ENCODE measurements at regions not wholly inside any gene's neighbourhood (a gene's known extent, or its start where the extent isn't known, plus 50 kb on each side); places are given as distances from the start of the nearest gene placed in this dataset.

DNA sequence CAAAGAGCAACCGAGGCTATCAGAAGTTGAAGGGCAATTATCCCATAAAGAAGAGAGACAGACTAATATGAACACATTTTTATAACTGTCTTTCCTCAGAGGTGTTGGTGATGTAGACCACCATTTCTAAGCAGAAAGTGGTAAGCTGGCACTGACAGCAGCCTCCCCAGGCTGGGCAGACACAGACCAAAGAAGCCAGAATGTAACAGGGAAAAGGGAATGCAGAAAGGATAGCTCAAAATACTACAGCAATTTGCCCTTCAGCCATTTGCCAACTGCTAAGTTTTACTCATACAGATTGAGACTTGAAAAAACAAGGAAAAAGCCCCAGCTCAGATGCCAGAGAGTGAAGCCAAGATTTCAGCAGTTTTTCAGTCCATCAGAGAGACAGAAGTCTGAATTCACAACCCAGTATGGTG is 73.5 kb upstream of the ABI3BP start:
- TF ChIP-seq, protein P1, sequence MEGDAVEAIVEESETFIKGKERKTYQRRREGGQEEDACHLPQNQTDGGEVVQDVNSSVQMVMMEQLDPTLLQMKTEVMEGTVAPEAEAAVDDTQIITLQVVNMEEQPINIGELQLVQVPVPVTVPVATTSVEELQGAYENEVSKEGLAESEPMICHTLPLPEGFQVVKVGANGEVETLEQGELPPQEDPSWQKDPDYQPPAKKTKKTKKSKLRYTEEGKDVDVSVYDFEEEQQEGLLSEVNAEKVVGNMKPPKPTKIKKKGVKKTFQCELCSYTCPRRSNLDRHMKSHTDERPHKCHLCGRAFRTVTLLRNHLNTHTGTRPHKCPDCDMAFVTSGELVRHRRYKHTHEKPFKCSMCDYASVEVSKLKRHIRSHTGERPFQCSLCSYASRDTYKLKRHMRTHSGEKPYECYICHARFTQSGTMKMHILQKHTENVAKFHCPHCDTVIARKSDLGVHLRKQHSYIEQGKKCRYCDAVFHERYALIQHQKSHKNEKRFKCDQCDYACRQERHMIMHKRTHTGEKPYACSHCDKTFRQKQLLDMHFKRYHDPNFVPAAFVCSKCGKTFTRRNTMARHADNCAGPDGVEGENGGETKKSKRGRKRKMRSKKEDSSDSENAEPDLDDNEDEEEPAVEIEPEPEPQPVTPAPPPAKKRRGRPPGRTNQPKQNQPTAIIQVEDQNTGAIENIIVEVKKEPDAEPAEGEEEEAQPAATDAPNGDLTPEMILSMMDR (conservative IDR thresholded peaks at IDR 0.05; ENCODE audit: low read length): no peak
- no peak overlapping the region for H3K4me3 ChIP-seq (ENCODE audit: low read length)
- DNase-seq (ENCODE audit: low read depth): peak; percentile 48

DNA sequence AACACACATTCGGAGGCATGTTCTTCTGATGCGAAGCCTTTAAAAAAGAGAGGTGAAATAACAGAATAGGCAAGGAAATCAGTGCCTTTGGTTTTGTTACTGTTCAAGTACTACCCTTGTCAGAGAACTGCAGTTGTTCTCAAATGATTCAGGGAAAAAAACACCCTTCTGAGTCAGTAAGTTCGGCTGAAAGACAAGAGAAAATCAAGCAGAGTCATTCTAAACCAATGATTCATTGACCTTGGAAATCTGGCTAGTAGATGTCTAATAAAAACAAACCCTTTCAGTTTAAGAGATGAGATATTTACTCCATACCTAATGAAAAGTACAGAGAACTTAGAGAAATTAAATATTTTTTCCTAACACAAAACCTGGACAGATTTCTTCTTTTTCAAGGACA is 72.7 kb upstream of the ABI3BP start:
- DNase-seq (ENCODE audit: low read depth): peak; percentile 85
- TF ChIP-seq, protein P1 (conservative IDR thresholded peaks at IDR 0.05; ENCODE audit: low read length): no peak
- H3K4me3 ChIP-seq (ENCODE audit: low read length): no peak overlapping the region; the same call in 1 of the 2 replicates

DNA sequence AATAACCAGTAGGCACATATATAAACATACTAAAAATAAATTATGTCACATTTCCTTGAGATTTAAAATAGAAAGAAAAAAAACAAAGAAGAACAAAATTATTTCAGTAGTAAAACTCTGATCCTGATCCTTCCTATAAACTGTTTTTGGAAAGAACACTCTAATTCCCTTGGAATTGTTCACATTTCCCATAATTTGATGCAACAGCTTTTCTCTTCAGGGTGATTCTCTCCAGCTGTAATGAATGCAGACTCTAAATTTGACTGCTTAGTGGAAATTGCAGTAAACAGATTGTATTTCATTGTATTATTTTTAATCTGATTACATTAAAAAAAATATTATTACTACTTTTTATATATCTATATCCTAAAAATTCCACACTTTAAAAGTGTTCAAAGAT is 70.2 kb upstream of the ABI3BP start:
- TF ChIP-seq, protein P1 (conservative IDR thresholded peaks at IDR 0.05; ENCODE audit: low read length): no peak
- no peak for DNase-seq (ENCODE audit: low read depth)
- no peak overlapping the region for H3K4me3 ChIP-seq (ENCODE audit: low read length)

DNA sequence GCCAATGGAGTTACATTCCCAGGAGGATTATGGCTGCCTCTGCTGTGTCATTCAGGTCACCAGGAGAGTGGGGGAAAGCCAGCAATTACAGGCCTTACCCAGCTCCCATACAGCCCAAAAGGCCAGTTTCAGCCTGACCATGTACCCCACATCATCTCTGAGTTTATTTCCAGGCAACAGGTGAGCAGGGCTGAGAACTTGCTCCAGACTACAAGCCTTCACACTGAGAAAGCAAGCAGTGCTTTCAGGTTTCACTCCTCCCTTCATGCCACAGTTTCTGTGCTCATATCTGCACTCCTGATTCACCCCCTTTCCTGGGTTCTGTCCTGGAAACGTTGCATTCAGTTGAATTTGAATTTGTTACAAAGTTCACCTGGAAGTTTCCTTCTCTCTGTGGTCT is 68.1 kb upstream of the ABI3BP start:
- no peak for DNase-seq (ENCODE audit: low read depth)
- TF ChIP-seq, protein P1 (conservative IDR thresholded peaks at IDR 0.05; ENCODE audit: low read length): no peak

DNA sequence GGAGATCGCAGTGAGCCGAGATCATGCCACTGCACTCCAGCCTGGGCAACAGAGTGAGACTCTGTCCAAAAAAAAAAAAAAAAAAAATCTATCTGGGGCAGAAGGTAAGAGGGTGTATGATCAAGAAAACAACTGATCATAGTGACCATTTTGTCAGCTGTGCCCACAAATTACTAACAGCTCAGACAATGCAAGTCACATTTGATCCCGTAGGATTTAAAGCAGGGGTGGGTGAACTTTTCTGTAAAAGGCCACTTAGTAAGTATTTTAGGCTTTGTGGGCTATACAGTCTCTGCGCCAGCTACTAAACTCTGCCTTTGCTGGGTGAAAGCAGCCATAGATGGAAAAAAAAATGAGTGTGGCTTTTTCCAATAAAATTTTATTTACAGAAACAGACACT is 57.6 kb upstream of the ABI3BP start:
- no peak for DNase-seq (ENCODE audit: low read depth)
- TF ChIP-seq, protein P1 (conservative IDR thresholded peaks at IDR 0.05; ENCODE audit: low read length): no peak
- H3K4me3 ChIP-seq (ENCODE audit: low read length): no peak overlapping the region

More for the DNA sequence above, 68.1 kb upstream of the ABI3BP start:
- H3K4me3 ChIP-seq (ENCODE audit: low read length): no peak overlapping the region

DNA sequence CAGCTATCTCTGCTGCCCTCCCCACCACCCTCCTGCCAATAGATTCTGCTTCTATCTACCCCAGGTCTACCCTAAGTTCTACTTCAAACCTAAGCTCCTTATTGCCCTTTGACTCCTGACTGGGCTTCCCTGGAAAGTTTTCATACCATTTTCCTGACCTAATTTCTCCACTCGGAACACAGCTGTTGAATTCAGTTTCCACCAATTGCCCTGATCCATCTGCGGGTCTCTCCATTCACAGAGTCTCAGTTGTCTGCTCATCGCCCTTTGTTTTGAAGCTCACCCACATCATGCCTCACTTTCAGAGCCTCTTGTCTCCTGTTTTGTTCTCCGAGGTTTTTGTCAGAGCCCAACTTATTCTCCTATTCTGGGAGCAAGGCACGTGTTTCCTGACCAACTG is 56.8 kb upstream of the ABI3BP start:
- TF ChIP-seq, protein P1 (conservative IDR thresholded peaks at IDR 0.05; ENCODE audit: low read length): no peak

DNA sequence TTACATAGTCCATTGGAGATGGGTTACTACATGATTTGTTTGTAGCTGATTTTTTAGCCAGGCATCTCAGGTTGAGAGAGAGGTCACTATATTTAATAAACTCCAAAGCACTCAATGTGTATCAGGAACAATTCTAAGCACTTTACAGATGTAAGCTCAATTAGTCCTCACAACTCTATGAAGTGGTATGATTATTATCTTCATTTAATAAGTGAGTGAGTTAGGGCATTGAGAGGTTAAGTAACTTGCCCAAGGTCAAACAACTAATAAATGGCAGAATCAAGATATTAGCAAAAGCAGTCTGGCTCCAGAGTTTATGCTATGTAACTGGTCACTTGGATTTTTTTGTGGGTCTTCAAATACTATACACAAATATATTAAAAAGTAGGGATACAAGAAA is 56.3 kb upstream of the ABI3BP start:
- TF ChIP-seq, protein P1 (conservative IDR thresholded peaks at IDR 0.05; ENCODE audit: low read length): no peak
- no peak overlapping the region for H3K4me3 ChIP-seq (ENCODE audit: low read length)
- DNase-seq (ENCODE audit: low read depth): no peak

More for the DNA sequence above, 56.8 kb upstream of the ABI3BP start:
- no peak overlapping the region for H3K4me3 ChIP-seq (ENCODE audit: low read length)
- no peak for DNase-seq (ENCODE audit: low read depth)

Measured in AG10803 (cell line).